NCI-H2227 (cell line): ENCODE measurements at regions not wholly inside any gene's neighbourhood (a gene's known extent, or its start where the extent isn't known, plus 50 kb on each side); places are given as distances from the start of the nearest gene placed in this dataset.

ENCODE experiments used
- DNase-seq: peaks from one replicate; lab custom pipeline; 2025; ENCODE audit not compliant: unreplicated experiment; lab: John Stamatoyannopoulos, UW

GRCh38 chr17:62882878-62883277, 74.8 kb upstream of the MARCHF10 start:
- DNase-seq, result no peak

GRCh38 chr17:62882284-62882683, 74.2 kb upstream of the MARCHF10 start:
- no peak for DNase-seq

- DNase-seq, result no peak
Measured at GRCh38 chr17:62880120-62880519, 72.0 kb upstream of the MARCHF10 start.

GRCh38 chr17:62876673-62877405, 68.7 kb upstream of the MARCHF10 start:
- no peak for DNase-seq

- no peak for DNase-seq
Measured at GRCh38 chr17:62876063-62876462, 67.9 kb upstream of the MARCHF10 start.

- DNase-seq, result no peak
Measured at GRCh38 chr17:62875296-62875695, 67.2 kb upstream of the MARCHF10 start.

- no peak for DNase-seq
Measured at GRCh38 chr17:62871291-62871690, 63.2 kb upstream of the MARCHF10 start.

GRCh38 chr17:62870552-62870971, 62.4 kb upstream of the MARCHF10 start:
- DNase-seq, result peak; percentile 65

- DNase-seq, result peak; percentile 90
Measured at GRCh38 chr17:62870030-62870541, 62.0 kb upstream of the MARCHF10 start.

- no peak for DNase-seq
Measured at GRCh38 chr17:62868723-62869122, 60.6 kb upstream of the MARCHF10 start.

GRCh38 chr17:62868008-62868407, 59.9 kb upstream of the MARCHF10 start:
- no peak for DNase-seq

GRCh38 chr17:62867303-62867702, 59.2 kb upstream of the MARCHF10 start:
- DNase-seq, result no peak

- DNase-seq, result no peak
Measured at GRCh38 chr17:62866471-62866870, 58.4 kb upstream of the MARCHF10 start.

GRCh38 chr17:62865586-62865985, 57.5 kb upstream of the MARCHF10 start:
- DNase-seq, result no peak

GRCh38 chr17:62862251-62862650, 54.1 kb upstream of the MARCHF10 start:
- no peak for DNase-seq

GRCh38 chr17:62860962-62861873, 53.1 kb upstream of the MARCHF10 start:
- no peak for DNase-seq

GRCh38 chr17:62859146-62859545, 51.0 kb upstream of the MARCHF10 start:
- no peak for DNase-seq
